Progenitor cell of endocrine pancreas (in vitro differentiated cells): ENCODE measurements at regions not wholly inside any gene's neighbourhood (a gene's known extent, or its start where the extent isn't known, plus 50 kb on each side); places are given as distances from the start of the nearest gene placed in this dataset.

Experiments used
- DNase-seq: peaks from one replicate; pipeline ENCODE4 v3.0.0; 2021; ENCODE audit warnings: low spot score; ENCODE audit not compliant: unreplicated experiment
- H3K27ac Mint-ChIP-seq: 2 replicates; pipeline ENCODE4 v1.8.0; 2021; ENCODE audit warnings: mild to moderate bottlenecking, moderate library complexity, mixed read lengths
- H3K27me3 Mint-ChIP-seq: 2 replicates; pipeline ENCODE4 v1.8.0; 2021; ENCODE audit warnings: mixed read lengths
- H3K36me3 Mint-ChIP-seq: 2 replicates; pipeline ENCODE4 v1.8.0; 2022; ENCODE audit warnings: mixed read lengths; ENCODE audit not compliant: insufficient read depth
- H3K4me1 Mint-ChIP-seq: 2 replicates; pipeline ENCODE4 v1.8.0; 2021; ENCODE audit warnings: low read depth, mixed read lengths
- H3K4me3 Mint-ChIP-seq: 2 replicates; pipeline ENCODE4 v1.8.0; 2021; ENCODE audit warnings: low read depth, mild to moderate bottlenecking, moderate library complexity, mixed read lengths
- H3K9me3 Mint-ChIP-seq: 2 replicates; pipeline ENCODE4 v1.8.0; 2021; ENCODE audit warnings: low read depth, mixed read lengths
- TF ChIP-seq, protein P1 (sequence below): fragments of 200-600 bp; sonication (generic); IDR thresholded peaks from one replicate; pipeline ENCODE4 v1.5.0; 2021; ENCODE audit warnings: antibody characterized with exemption, mild to moderate bottlenecking; ENCODE audit not compliant: unreplicated experiment

DNA sequence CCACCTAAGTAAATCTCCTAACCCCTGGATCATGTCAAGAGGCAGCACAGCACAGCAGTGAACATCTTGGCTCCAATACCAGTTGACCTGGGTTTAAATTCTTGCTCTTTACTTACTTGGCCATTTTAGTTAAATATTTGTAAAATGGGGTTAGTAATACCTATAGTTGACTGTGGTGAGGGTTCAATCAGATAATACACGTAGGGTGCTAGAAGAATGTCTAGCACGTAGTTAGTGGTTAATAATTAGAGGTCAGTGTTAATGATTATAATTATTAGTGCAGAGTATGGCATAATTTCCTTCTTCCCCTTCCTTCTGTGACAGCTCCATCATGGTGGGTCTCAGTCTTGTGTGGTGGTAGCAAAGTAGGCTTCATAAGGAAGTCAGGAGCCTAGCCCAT lies 520.8 kb downstream of the INSC start:
- Mint-ChIP-seq H3K4me3 (no peak overlapping the region), H3K4me1 (no peaks in the 10 kb centered on the region), H3K36me3 (no peaks in the 10 kb centered on the region), H3K27me3 (peaks cover 8% of the 10 kb centered on the region), H3K27ac (no peak overlapping the region), H3K9me3 (no peaks in the 10 kb centered on the region)
- no peak for DNase-seq
- TF ChIP-seq, protein P1, sequence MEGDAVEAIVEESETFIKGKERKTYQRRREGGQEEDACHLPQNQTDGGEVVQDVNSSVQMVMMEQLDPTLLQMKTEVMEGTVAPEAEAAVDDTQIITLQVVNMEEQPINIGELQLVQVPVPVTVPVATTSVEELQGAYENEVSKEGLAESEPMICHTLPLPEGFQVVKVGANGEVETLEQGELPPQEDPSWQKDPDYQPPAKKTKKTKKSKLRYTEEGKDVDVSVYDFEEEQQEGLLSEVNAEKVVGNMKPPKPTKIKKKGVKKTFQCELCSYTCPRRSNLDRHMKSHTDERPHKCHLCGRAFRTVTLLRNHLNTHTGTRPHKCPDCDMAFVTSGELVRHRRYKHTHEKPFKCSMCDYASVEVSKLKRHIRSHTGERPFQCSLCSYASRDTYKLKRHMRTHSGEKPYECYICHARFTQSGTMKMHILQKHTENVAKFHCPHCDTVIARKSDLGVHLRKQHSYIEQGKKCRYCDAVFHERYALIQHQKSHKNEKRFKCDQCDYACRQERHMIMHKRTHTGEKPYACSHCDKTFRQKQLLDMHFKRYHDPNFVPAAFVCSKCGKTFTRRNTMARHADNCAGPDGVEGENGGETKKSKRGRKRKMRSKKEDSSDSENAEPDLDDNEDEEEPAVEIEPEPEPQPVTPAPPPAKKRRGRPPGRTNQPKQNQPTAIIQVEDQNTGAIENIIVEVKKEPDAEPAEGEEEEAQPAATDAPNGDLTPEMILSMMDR = no peak

DNA sequence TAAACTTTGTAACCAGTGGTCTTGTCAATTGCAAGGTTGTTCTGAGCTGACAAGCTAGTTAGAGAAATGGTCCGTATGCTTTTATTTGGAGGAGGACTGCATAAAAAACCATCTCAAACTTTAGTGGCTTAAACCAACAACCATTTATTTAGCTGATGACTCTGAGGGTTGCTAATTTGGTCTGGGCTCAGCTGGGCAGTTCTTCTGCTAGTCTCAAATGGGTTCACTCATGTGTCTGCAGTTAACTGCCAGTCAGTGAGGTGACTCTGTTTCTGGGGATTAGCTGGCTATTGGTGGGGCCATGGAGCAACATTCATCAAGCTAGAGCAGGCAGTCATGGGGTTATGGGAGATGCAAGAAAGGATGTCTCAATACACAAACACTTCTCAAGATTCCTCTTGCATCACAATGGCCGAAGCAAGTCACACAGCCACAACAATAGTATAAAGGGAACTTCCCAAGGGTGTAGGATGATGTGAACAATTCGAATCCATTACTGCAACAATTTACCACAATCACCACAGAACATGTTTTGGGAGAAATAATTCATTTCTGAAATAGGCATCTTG lies 521.9 kb downstream of the INSC start:
- TF ChIP-seq, protein P1 = no peak
- no peaks in the 10 kb centered on the region for H3K36me3 Mint-ChIP-seq

DNA sequence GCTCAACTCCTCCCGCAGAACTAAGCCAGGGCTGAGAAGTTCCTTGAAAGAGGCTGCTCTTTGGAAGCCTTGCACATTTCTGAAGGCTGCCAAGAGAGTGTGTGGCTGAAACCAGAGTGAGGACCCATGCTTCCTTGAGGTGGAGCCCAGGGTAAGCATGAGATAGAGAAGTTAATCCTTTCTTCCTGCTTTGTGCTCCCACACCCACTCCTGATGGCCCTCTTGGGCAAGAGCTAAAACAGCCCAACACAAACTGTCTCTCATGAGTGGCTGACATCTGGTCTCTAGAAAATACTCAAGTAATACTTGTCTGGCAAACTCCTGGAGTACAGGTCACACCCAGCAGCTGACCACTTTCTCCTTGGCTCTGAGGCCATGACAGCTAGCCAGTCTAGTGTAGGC lies 523.7 kb downstream of the INSC start:
- H3K36me3 Mint-ChIP-seq = no peaks in the 10 kb centered on the region
- no peak overlapping the region for H3K4me3 Mint-ChIP-seq
- H3K27ac Mint-ChIP-seq = no peak overlapping the region
- no peaks in the 10 kb centered on the region for H3K9me3 Mint-ChIP-seq
- DNase-seq = no peak
- TF ChIP-seq, protein P1 = no peak
- H3K4me1 Mint-ChIP-seq = no peaks in the 10 kb centered on the region
- peaks cover 8% of the 10 kb centered on the region for H3K27me3 Mint-ChIP-seq

More for the DNA sequence above, 521.9 kb downstream of the INSC start:
- Mint-ChIP-seq H3K9me3 (no peaks in the 10 kb centered on the region), H3K27me3 (peaks cover 8% of the 10 kb centered on the region), H3K4me3 (no peak overlapping the region), H3K4me1 (no peaks in the 10 kb centered on the region), H3K27ac (no peak overlapping the region)
- no peak for DNase-seq

DNA sequence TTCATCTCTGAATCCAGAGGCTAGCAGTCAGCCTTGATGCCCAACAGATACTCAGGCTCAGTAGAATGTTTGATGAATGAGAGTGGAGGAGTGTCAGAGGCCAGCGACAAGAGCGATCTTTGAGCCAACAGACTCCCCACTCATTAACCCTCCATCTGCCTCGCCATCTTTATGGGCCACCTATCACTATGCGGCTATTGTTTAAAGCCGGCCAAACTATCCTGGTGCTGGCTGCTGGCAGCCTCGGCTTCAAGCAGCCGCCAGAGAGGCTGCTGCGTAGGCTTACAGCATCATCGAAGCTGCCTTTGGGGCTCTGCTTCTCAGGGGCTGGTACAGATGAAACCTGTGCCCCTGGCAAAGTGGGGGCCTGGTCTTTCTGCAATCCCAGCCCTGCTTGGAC lies 525.6 kb downstream of the INSC start:
- H3K4me3 Mint-ChIP-seq = no peak overlapping the region
- no peak overlapping the region for H3K27ac Mint-ChIP-seq
- H3K27me3 Mint-ChIP-seq = peaks cover 12% of the 10 kb centered on the region
- no peak for DNase-seq
- H3K9me3 Mint-ChIP-seq = no peaks in the 10 kb centered on the region
- no peaks in the 10 kb centered on the region for H3K36me3 Mint-ChIP-seq
- TF ChIP-seq, protein P1 = no peak
- no peaks in the 10 kb centered on the region for H3K4me1 Mint-ChIP-seq

DNA sequence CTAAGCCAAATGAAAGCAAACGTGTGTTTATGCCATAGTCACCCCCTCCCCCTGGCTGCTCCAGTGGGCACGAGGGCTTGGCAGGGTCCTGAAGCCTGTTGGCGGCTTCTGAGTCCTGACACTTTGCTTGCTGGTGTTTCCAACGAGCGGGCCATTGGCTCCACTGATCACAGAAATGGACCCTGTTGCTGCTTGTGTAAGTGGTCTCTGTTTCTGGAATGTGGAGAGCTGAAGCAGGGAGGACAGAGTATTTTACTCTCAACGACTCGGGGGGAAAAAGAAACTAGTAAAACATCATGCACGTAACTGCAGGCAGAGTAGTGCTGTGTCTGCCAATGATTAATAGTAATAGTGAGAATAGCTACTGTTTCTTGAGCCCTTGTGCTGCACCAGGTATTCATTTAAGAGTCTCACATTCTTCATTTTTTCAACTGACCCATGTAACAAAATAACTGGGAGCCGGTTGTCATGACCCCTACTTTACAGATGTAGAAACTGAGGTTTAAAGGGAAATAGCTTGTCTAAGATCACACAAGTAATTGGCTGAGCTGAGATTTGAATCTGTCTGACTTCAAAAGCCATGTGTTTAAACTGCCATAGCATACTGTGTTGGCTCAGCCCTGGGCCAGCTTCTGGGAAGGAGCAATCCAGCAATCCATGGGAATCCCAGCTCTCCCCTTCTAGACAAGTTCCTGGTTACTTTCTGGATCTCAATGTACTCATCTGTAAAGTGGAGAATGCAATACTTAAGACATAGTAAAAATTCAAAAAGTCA lies 526.7 kb downstream of the INSC start:
- TF ChIP-seq, protein P1 = no peak
- H3K9me3 Mint-ChIP-seq = no peaks in the 10 kb centered on the region
- H3K27ac Mint-ChIP-seq = no peak overlapping the region
- H3K4me1 Mint-ChIP-seq = no peaks in the 10 kb centered on the region
- H3K36me3 Mint-ChIP-seq = no peaks in the 10 kb centered on the region
- peaks cover 12% of the 10 kb centered on the region for H3K27me3 Mint-ChIP-seq
- no peak overlapping the region for H3K4me3 Mint-ChIP-seq
- no peak for DNase-seq
